ENCODE measurements at regions not wholly inside any gene's neighbourhood (a gene's known extent, or its start where the extent isn't known, plus 50 kb on each side); places are given as distances from the start of the nearest gene placed in this dataset.

- no peaks in the 10 kb centered on the region for H3K27me3 Mint-ChIP-seq
- ChIA-PET POLR2A (no interaction called here), CTCF (no interaction called here)
- H3K4me1 Mint-ChIP-seq (ENCODE audit: low read depth), result no peaks in the 10 kb centered on the region
- no peak overlapping the region for H3K27ac Mint-ChIP-seq
- H3K4me3 Mint-ChIP-seq, result no peak overlapping the region
- Histone ChIP-seq H3K9me3 (ENCODE audit: control insufficient read depth in 1 of 2, insufficient read depth in 1 of 2, low read length in 2 of 2) (no peaks in the 10 kb centered on the region), H3K4me1 (ENCODE audit: insufficient read depth, low read length) (no peaks in the 10 kb centered on the region), H3K36me3 (ENCODE audit: insufficient read depth, low read length) (no peaks in the 10 kb centered on the region), H3K27me3 (ENCODE audit: control insufficient read depth in 1 of 2, insufficient read depth in 2 of 2, low read length in 2 of 2) (no peaks in the 10 kb centered on the region), H3K4me3 (ENCODE audit: low read length) (no peak overlapping the region), H3K27ac (ENCODE audit: low read depth in 1 of 2, low read length in 2 of 2) (no peak overlapping the region)
- H3K36me3 Mint-ChIP-seq (ENCODE audit: low read depth), result no peaks in the 10 kb centered on the region
- no peak for DNase-seq
- no peak for ATAC-seq (ENCODE audit: poor library complexity)
- TF ChIP-seq, protein P1, sequence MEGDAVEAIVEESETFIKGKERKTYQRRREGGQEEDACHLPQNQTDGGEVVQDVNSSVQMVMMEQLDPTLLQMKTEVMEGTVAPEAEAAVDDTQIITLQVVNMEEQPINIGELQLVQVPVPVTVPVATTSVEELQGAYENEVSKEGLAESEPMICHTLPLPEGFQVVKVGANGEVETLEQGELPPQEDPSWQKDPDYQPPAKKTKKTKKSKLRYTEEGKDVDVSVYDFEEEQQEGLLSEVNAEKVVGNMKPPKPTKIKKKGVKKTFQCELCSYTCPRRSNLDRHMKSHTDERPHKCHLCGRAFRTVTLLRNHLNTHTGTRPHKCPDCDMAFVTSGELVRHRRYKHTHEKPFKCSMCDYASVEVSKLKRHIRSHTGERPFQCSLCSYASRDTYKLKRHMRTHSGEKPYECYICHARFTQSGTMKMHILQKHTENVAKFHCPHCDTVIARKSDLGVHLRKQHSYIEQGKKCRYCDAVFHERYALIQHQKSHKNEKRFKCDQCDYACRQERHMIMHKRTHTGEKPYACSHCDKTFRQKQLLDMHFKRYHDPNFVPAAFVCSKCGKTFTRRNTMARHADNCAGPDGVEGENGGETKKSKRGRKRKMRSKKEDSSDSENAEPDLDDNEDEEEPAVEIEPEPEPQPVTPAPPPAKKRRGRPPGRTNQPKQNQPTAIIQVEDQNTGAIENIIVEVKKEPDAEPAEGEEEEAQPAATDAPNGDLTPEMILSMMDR (IDR thresholded peaks at IDR 0.05), result no peak
- no peaks in the 10 kb centered on the region for H3K9me3 Mint-ChIP-seq
- intact Hi-C loops (cut with DNase I, micrococcal nuclease), result no loop called here
Observed at GRCh38 chr3:144763878-144764454, 792.3 kb downstream of the DIPK2A start.

- Histone ChIP-seq H3K27ac (ENCODE audit: low read depth in 1 of 2, low read length in 2 of 2) (no peak overlapping the region), H3K27me3 (ENCODE audit: control insufficient read depth in 1 of 2, insufficient read depth in 2 of 2, low read length in 2 of 2) (no peaks in the 10 kb centered on the region), H3K4me1 (ENCODE audit: insufficient read depth, low read length) (no peaks in the 10 kb centered on the region), H3K36me3 (ENCODE audit: insufficient read depth, low read length) (no peaks in the 10 kb centered on the region), H3K9me3 (ENCODE audit: control insufficient read depth in 1 of 2, insufficient read depth in 1 of 2, low read length in 2 of 2) (no peaks in the 10 kb centered on the region), H3K4me3 (ENCODE audit: low read length) (no peak overlapping the region)
- ATAC-seq (ENCODE audit: poor library complexity) (no peak), DNase-seq (no peak)
- Mint-ChIP-seq H3K27me3 (no peaks in the 10 kb centered on the region), H3K4me1 (ENCODE audit: low read depth) (no peaks in the 10 kb centered on the region), H3K9me3 (no peaks in the 10 kb centered on the region), H3K36me3 (ENCODE audit: low read depth) (no peaks in the 10 kb centered on the region), H3K27ac (no peak overlapping the region), H3K4me3 (no peak overlapping the region)
- ChIA-PET POLR2A (no interaction called here), CTCF (no interaction called here)
- intact Hi-C loops (cut with DNase I, micrococcal nuclease), result no loop called here
- TF ChIP-seq, protein P1 (IDR thresholded peaks at IDR 0.05), result no peak
Observed at GRCh38 chr3:144770281-144770680, 798.7 kb downstream of the DIPK2A start.

GRCh38 chr3:144770915-144771351 lies 799.3 kb downstream of the DIPK2A start:
- ChIA-PET POLR2A (no interaction called here), CTCF (no interaction called here)
- TF ChIP-seq, protein P1 (IDR thresholded peaks at IDR 0.05), result no peak
- Mint-ChIP-seq H3K27me3 (no peaks in the 10 kb centered on the region), H3K4me3 (no peak overlapping the region), H3K9me3 (no peaks in the 10 kb centered on the region), H3K27ac (no peak overlapping the region), H3K4me1 (ENCODE audit: low read depth) (no peaks in the 10 kb centered on the region), H3K36me3 (ENCODE audit: low read depth) (no peaks in the 10 kb centered on the region)
- H3K27me3 ChIP-seq (ENCODE audit: control insufficient read depth in 1 of 2, insufficient read depth in 2 of 2, low read length in 2 of 2), result no peaks in the 10 kb centered on the region
- ATAC-seq (ENCODE audit: poor library complexity) (no peak), DNase-seq (no peak)
- no peaks in the 10 kb centered on the region for H3K36me3 ChIP-seq (ENCODE audit: insufficient read depth, low read length)
- intact Hi-C loops (cut with DNase I, micrococcal nuclease), result no loop called here
- H3K9me3 ChIP-seq (ENCODE audit: control insufficient read depth in 1 of 2, insufficient read depth in 1 of 2, low read length in 2 of 2), result no peaks in the 10 kb centered on the region
- no peak overlapping the region for H3K4me3 ChIP-seq (ENCODE audit: low read length)
- H3K27ac ChIP-seq (ENCODE audit: low read depth in 1 of 2, low read length in 2 of 2), result no peak overlapping the region
- no peaks in the 10 kb centered on the region for H3K4me1 ChIP-seq (ENCODE audit: insufficient read depth, low read length)
